GM21717 (cell line): ENCODE measurements at regions not wholly inside any gene's neighbourhood (a gene's known extent, or its start where the extent isn't known, plus 50 kb on each side); places are given as distances from the start of the nearest gene placed in this dataset.
A peak's percentile ranks its signal among the peaks of the same experiment; 100 is the strongest.
"Not testable (repeated sequence)": the region's sequence is repeated elsewhere in the genome, so short reads cannot be mapped to it uniquely, and the experiment has no call there.

ENCODE experiments used
- ATAC-seq: cut with Tn5 transposase; IDR thresholded peaks from one replicate; pipeline ENCODE4 v1.9.1; 2021; ENCODE audit warnings: mild to moderate bottlenecking, moderate library complexity; ENCODE audit not compliant: unreplicated experiment

DNA sequence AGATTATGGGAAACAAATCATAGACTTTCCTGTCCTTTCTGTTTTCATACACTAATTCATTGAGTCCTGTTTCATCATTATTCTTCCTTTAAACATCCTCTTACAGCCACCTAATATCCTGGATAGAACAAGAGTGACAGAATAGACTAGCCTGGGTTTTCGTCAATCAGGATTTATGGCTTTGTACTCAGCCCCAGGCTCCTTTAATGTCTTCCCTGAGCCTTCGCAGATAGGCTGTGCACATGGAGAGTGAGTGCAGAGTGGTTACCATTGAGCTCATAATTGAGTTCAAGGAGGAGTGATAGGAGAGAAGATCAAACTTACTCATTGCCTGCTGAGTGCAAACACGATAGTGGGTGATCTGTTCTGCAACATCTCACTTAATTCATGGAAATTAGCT is 304.9 kb downstream of the TDRD3 start:
- no peak for ATAC-seq

DNA sequence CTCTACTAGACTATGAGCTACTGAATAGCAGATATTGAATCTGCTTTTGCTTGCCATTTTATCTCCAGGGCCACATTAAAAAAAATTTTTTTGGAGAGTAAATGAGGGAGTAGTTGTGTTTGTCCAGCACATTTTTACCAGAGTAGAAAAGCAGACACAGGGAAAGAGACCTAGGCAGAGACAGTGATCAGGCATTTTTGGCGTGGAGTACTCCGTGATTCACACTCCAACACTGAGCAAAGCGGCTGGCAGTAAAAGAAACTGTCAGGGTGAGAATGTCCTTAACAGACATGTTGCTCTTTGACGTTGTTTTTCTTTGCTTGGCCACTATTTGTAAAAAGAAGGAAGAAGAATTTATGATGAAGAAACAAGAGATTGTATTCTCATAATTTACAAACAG is 304.0 kb downstream of the TDRD3 start:
- ATAC-seq, result no peak

DNA sequence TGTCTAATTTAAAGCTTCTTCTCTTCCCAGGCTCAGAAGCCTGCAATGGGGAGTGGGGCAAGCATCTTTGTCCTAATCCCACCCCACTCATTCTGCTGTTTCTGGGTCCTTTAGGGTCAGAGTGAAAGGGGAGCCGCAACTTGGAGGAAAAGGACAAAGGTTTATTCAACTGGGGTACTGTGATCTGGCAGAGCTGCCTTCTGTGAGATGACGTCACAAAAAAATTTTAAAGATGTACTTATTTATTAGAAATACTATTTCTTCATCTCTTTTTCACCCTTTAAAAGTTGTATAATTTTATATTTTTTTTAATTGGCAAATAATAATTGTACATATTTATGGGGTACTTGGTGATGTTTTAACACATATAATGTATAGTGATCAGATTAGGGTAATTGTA is 302.6 kb downstream of the TDRD3 start:
- ATAC-seq, result no peak

DNA sequence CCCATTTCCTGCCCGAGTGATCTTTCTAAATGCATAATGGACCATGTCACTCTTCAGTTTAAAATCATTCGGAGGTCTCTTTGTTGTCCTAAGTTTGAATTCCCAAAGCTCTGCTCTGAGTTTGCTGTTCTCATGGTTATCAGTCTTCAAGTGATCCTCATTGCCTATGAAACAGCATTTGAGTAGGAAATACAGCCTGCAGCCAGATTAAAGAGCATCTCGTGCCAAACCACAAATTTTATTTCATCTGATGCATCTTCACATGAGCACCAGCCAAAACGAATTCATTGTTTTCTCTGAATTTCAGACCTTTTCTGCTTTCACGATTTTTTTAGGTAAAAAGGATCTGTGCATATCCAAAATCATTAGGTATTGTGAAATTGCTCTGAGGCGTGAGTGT is 299.6 kb downstream of the TDRD3 start:
- no peak for ATAC-seq

GRCh38 chr13:60691268-60691667 is 294.2 kb downstream of the TDRD3 start:
- no peak for ATAC-seq

GRCh38 chr13:60690604-60691003 is 293.6 kb downstream of the TDRD3 start:
- ATAC-seq, result no peak

GRCh38 chr13:60689571-60689970 is 292.6 kb downstream of the TDRD3 start:
- peak; percentile 75 for ATAC-seq

- ATAC-seq, result no peak
These were observed 292.1 kb downstream of the TDRD3 start for GRCh38 chr13:60689076-60689475.

- no peak for ATAC-seq
These were observed 283.1 kb downstream of the TDRD3 start for GRCh38 chr13:60679928-60680694.

DNA sequence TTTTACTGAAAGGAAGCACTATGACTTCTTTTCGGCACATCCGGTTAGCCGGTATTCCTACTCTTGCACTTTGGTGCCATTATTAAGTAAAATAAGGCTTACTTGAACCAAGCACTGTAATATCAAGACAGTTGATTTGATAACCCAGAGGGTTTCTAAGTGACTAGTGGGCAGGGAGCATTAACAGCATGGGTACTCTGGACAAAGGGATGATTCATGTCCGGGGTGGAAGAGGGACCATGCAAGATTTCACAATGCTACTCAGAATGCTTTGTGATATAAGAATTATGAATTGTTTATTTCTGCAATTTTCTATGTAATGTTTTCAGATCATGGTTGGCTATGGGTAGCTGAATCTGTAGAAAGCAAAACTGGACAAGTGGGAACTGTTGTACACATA is 282.1 kb downstream of the TDRD3 start:
- ATAC-seq, result no peak

GRCh38 chr13:60671386-60671785 is 274.4 kb downstream of the TDRD3 start:
- ATAC-seq, result no peak

DNA sequence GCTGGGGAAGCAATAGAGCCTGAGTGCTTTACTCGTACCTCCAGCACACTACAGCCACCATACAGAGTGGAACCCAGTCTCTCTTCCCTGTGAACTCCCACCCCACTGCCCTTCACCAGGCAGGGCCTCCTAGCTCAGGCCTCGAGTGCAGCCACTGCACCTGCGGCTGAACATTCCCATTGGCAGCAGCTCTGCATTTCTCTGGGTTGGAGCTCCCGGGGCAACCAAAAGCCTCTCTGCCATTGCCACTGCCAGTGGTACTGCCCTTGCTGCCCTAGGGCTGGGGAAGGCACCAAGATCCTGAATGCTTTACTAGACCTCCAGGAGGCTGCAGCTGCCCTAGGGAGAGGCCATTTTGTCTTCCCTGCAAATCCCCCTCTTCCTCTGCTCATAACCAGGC is 266.8 kb downstream of the TDRD3 start:
- no peak for ATAC-seq

DNA sequence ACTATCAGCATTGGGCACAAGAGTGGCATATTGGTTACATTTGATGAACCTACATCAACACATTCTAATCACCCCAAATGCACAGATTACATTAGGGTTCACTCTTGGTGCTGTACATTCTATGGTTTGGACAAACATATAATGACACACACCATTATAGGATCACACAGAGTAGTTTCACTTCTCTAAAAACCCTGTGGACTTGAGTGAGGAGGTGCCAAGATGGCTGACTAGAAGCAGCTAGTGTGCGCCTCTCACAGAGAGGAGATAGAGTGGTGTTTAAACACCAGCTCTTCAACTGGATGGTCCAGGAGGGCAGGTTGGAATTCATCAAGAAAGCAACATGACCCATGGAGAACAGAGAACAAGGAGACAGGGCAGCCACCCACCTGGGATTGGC is 265.6 kb downstream of the TDRD3 start:
- no peak for ATAC-seq

GRCh38 chr13:60661521-60661920 is 264.5 kb downstream of the TDRD3 start:
- no peak for ATAC-seq

GRCh38 chr13:60657586-60657985 is 260.6 kb downstream of the TDRD3 start:
- not testable (repeated sequence) for ATAC-seq

DNA sequence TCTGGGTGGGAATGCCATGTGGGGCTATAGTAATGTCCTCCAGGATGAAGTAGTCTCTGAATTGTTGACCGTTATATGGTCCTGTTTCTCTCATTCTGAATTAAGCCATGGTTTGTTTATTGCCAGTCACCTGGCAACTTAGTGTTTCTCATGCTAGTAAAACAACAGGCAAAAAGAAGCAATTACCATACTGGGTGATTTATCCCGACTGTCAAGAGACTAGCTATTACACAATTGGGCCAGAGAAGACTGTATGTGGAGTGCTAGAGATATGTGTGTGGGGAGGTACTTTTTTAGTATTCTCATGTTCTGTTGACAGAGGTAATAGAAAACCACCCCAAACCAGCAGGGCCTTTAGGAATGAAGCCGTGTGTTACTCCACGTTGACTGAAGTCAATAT is 258.2 kb downstream of the TDRD3 start:
- ATAC-seq, result no peak

DNA sequence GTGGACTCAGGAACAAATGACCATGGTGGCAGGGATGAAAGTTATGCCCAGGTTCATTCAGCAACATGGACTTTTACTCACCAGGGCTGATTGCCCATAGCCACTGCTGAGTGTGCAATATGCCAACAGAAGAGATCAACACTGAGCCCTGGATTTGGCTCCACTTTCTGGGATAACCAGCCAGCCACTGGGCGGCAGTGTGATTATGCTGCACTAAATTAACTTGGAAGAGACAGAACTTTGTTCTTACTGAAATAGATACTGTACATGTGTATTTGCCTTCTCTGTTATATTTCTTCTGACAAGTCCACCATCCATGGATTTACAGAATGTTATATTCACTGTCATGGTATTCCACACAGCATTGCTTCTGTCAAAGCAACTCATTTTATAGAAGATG is 257.4 kb downstream of the TDRD3 start:
- no peak for ATAC-seq

GRCh38 chr13:60647547-60647946 is 250.5 kb downstream of the TDRD3 start:
- no peak for ATAC-seq

- no peak for ATAC-seq
These were observed 249.6 kb downstream of the TDRD3 start for GRCh38 chr13:60646620-60647019.

DNA sequence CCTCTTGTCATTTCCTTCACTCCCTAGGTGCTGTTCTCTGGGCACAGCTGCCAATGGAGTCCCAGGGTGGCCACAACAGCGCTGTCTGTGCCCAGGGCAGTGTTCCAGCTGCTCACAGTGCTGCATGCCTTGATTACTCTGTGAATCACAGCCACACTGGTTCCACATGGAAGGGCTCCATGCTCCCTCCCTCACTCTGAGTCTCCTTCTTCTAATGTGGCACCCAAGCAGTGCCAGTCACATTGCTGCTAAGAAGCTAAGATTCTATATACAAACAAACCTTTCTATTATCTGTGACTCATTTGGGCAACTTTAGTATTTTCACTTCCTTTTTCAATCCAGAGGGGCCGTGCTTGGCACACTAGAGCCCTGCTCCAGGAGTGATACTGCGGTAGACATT is 248.7 kb downstream of the TDRD3 start:
- peak; percentile 71 for ATAC-seq

- ATAC-seq, result no peak
These were observed 245.5 kb downstream of the TDRD3 start for GRCh38 chr13:60642552-60642951.

DNA sequence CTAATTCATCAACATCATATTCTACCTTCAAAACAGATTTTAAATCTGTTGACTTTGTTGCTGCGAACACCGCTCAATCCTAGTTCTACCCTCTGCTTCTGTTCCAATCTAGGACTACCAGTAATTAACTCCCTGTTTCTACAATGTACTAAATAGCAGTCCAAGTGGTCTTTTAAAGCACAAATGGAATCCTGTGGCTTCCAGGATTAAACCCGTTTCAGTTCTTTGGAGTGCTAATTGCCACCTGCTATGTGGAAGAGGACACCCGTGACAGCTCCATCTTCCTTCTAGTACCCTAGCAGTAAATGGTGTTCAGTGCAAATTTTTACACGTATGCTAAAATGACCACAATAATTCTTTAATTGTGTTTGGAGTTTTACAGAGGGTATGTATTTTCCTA is 232.1 kb downstream of the TDRD3 start:
- ATAC-seq, result no peak

- ATAC-seq, result peak; percentile 83
These were observed 230.2 kb downstream of the TDRD3 start for GRCh38 chr13:60627071-60627686.
